Esophagus squamous epithelium (tissue), 4 donors: ENCODE measurements at regions not wholly inside any gene's neighbourhood (a gene's known extent, or its start where the extent isn't known, plus 50 kb on each side); places are given as distances from the start of the nearest gene placed in this dataset.
"Not testable (repeated sequence)": the region's sequence is repeated elsewhere in the genome, so short reads cannot be mapped to it uniquely, and the experiment has no call there.

Experiments used
- CTCF ChIP-seq, 6 experiments: fragments of 450-650 bp in 4 of 6; fragments of 200-600 bp in 2 of 6; sonication (generic) in 2 of 6; IDR thresholded peaks; one replicate each; pipeline ENCODE4 v1.5.1; 2016 to 2019; ENCODE audit warnings: antibody characterized with exemption in 6 of 6, mild to moderate bottlenecking in 4 of 6, moderate library complexity in 4 of 6
- POLR2A ChIP-seq, 4 donors: fragments of 450-650 bp; IDR thresholded peaks; one replicate each; pipeline ENCODE4 v1.6.1; 2017; ENCODE audit warnings: antibody characterized with exemption in 4 of 4, mild to moderate bottlenecking in 4 of 4, moderate library complexity in 3 of 4

GRCh38 chrX:152587523-152587922, 50.2 kb upstream of the GABRQ start:
- not testable (repeated sequence) for TF ChIP-seq CTCF, POLR2A (IDR thresholded peaks at IDR 0.05)
